Gastroesophageal sphincter (tissue), 4 donors: ENCODE measurements at regions not wholly inside any gene's neighbourhood (a gene's known extent, or its start where the extent isn't known, plus 50 kb on each side); places are given as distances from the start of the nearest gene placed in this dataset.

Experiments
- ATAC-seq: fragments of 150-250 bp; one replicate; pipeline ENCODE4 v1.9.1; 2016; ENCODE audit warnings: mild to moderate bottlenecking, moderate library complexity
- H3K27ac ChIP-seq, 4 donors: fragments of 200-600 bp; sonication (generic) in 3 of 4; 1 replicate in 3 of 4; 2 replicates in 1 of 4; pipeline ENCODE4 v1.5.1; 2016 to 2019
- H3K27me3 ChIP-seq: fragments of 200-600 bp; sonication (generic); one replicate; pipeline ENCODE4 v1.5.1; 2019
- H3K36me3 ChIP-seq, 2 donors: fragments of 200-600 bp; sonication (generic); one replicate each; pipeline ENCODE4 v1.5.1; 2019; ENCODE audit warnings: control low read depth in 1 of 2
- H3K4me1 ChIP-seq, 3 donors: fragments of 200-600 bp; sonication (generic); 1 replicate in 2 of 3; 2 replicates in 1 of 3; pipeline ENCODE4 v1.5.1; 2016 to 2019; ENCODE audit warnings: control low read depth in 2 of 3
- H3K4me3 ChIP-seq, 2 donors: fragments of 200-600 bp; sonication (generic); one replicate each; pipeline ENCODE4 v1.5.1; 2019; ENCODE audit warnings: mild to moderate bottlenecking in 1 of 2, moderate library complexity in 1 of 2
- H3K9me3 ChIP-seq, 3 donors: fragments of 200-600 bp; sonication (generic); one replicate each; pipeline ENCODE4 v1.5.1; 2017 to 2019; ENCODE audit warnings: control low read depth in 2 of 3
- CTCF ChIP-seq, 4 experiments: fragments of 200-600 bp in 2 of 4; fragments of 450-650 bp in 2 of 4; sonication (generic) in 1 of 4; IDR thresholded peaks; one replicate each; pipeline ENCODE4 v1.5.1; 2017 to 2019; ENCODE audit warnings: antibody characterized with exemption in 4 of 4, mild to moderate bottlenecking in 2 of 4, moderate library complexity in 2 of 4
- EP300 ChIP-seq: sonication (generic); formaldehyde crosslinking; IDR thresholded peaks from one replicate; pipeline ENCODE4 v1.6.1; 2017; ENCODE audit warnings: antibody characterized with exemption, mild to moderate bottlenecking
- POLR2A ChIP-seq, 2 donors: fragments of 450-650 bp; IDR thresholded peaks; one replicate each; pipeline ENCODE4 v1.6.1; 2017; ENCODE audit warnings: antibody characterized with exemption in 2 of 2, mild to moderate bottlenecking in 2 of 2, moderate library complexity in 1 of 2
- POLR2AphosphoS5 ChIP-seq: sonication (generic); formaldehyde crosslinking; IDR thresholded peaks from one replicate; pipeline ENCODE4 v1.6.1; 2017; ENCODE audit warnings: antibody characterized with exemption
- WGBS, 2 donors: methylation state at CpG; one replicate each; pipeline ENCODE4 v1.1.5; 2018; ENCODE audit warnings: low coverage in 1 of 2; 5-methylcytosine and 5-hydroxymethylcytosine counted together

GRCh38 chr14:104247336-104248202, 109.2 kb downstream of the KIF26A start:
- Histone ChIP-seq H3K36me3 (no peaks in the 10 kb centered on the region), H3K4me3 (no peak overlapping the region), H3K4me1 (no peaks in the 10 kb centered on the region), H3K9me3 (peaks cover 0 to 45% (median 0%) of the 10 kb centered on the region in 3 donors), H3K27me3 (peaks cover 12% of the 10 kb centered on the region), H3K27ac (no peak overlapping the region)
- ATAC-seq: no peak
- TF ChIP-seq POLR2AphosphoS5 (no peak), CTCF (IDR thresholded peaks at IDR 0.05) (no peak), POLR2A (IDR thresholded peaks at IDR 0.05) (no peak), EP300 (no peak)
- WGBS, 2 donors: 69% methylated on average over 5 of the region's 24 CpGs; no CpG with 5 or more reads in 1 of the 2 donors

- Histone ChIP-seq H3K36me3 (no peaks in the 10 kb centered on the region), H3K27ac (no peak overlapping the region), H3K9me3 (peaks cover 0 to 37% (median 0%) of the 10 kb centered on the region in 3 donors), H3K4me3 (no peak overlapping the region), H3K27me3 (peaks cover 12% of the 10 kb centered on the region), H3K4me1 (no peaks in the 10 kb centered on the region)
- TF ChIP-seq POLR2AphosphoS5 (no peak), CTCF (IDR thresholded peaks at IDR 0.05) (no peak), POLR2A (IDR thresholded peaks at IDR 0.05) (no peak), EP300 (no peak)
- WGBS, 2 donors: 94 to 97% methylated on average over 6 to 8 of the region's 26 CpGs
- no peak for ATAC-seq
These were observed 110.0 kb downstream of the KIF26A start for GRCh38 chr14:104248203-104249055.

GRCh38 chr14:104249089-104249488, 110.7 kb downstream of the KIF26A start:
- Histone ChIP-seq H3K27me3 (peaks cover 12% of the 10 kb centered on the region), H3K4me3 (no peak overlapping the region), H3K4me1 (no peaks in the 10 kb centered on the region), H3K9me3 (peaks cover 0 to 31% (median 0%) of the 10 kb centered on the region in 3 donors), H3K36me3 (no peaks in the 10 kb centered on the region), H3K27ac (no peak overlapping the region)
- TF ChIP-seq EP300: no peak
- no peak for TF ChIP-seq CTCF (IDR thresholded peaks at IDR 0.05)
- no peak for TF ChIP-seq POLR2A (IDR thresholded peaks at IDR 0.05)
- no peak for TF ChIP-seq POLR2AphosphoS5
- no peak for ATAC-seq
- WGBS, 2 donors: 60 to 67% methylated on average over 1 of the region's 9 CpGs

- peaks cover 10% of the 10 kb centered on the region for H3K27me3 ChIP-seq
- H3K4me1 ChIP-seq: no peaks in the 10 kb centered on the region
- H3K36me3 ChIP-seq: no peaks in the 10 kb centered on the region
- TF ChIP-seq POLR2AphosphoS5 (no peak), CTCF (IDR thresholded peaks at IDR 0.05) (no peak), EP300 (no peak), POLR2A (IDR thresholded peaks at IDR 0.05) (no peak)
- no peak overlapping the region for H3K27ac ChIP-seq
- WGBS, 2 donors: no CpG with 5 or more reads among the region's 5 CpGs
- peaks cover 0 to 25% (median 0%) of the 10 kb centered on the region in 3 donors for H3K9me3 ChIP-seq
- no peak overlapping the region for H3K4me3 ChIP-seq
- ATAC-seq: no peak
These were observed 111.3 kb downstream of the KIF26A start for GRCh38 chr14:104249706-104250105.
